PFSK-1 (cell line): ENCODE measurements at regions not wholly inside any gene's neighbourhood (a gene's known extent, or its start where the extent isn't known, plus 50 kb on each side); places are given as distances from the start of the nearest gene placed in this dataset.

Experiments
- FOXP2 ChIP-seq: optimal IDR thresholded peaks from 2 replicates; pipeline ENCODE3; 2011; ENCODE audit warnings: borderline replicate concordance, control low read depth, inconsistent platforms; ENCODE audit not compliant: insufficient read depth; ENCODE audit errors: extremely low read length, extremely low read depth
- POLR2AphosphoS5 ChIP-seq: IDR thresholded peaks from 2 replicates; pipeline ENCODE4 v1.6.1; 2012; ENCODE audit warnings: low read depth, mild to moderate bottlenecking, control low read depth, low read length, moderate library complexity
- REST ChIP-seq, 2 experiments: IDR thresholded peaks; 2 replicates each; pipeline versions ENCODE4 v1.6.1 to v1.8.0; 2011 to 2012; ENCODE audit warnings: low read depth in 2 of 2, low read length in 2 of 2, control low read depth in 1 of 2, inconsistent platforms in 1 of 2, mild to moderate bottlenecking in 1 of 2, moderate library complexity in 1 of 2; ENCODE audit not compliant: insufficient read depth in 1 of 2
- SIN3A ChIP-seq: IDR thresholded peaks from 2 replicates; pipeline ENCODE4 v1.6.1; 2012; ENCODE audit warnings: mild to moderate bottlenecking, low read length, moderate library complexity, borderline replicate concordance; ENCODE audit not compliant: insufficient read depth
- TAF1 ChIP-seq: IDR thresholded peaks from 2 replicates; pipeline ENCODE4 v1.6.1; 2012; ENCODE audit warnings: low read length, control low read depth, borderline replicate concordance; ENCODE audit not compliant: insufficient read depth

GRCh38 chr11:79579063-79579462, 138.2 kb upstream of the TENM4 start:
- TF ChIP-seq POLR2AphosphoS5 (no peak), SIN3A (no peak), REST (IDR thresholded peaks at IDR 0.05; ENCODE audit: insufficient read depth in 1 of 2, low read depth in 2 of 2, low read length in 2 of 2) (no peak), FOXP2 (no peak), TAF1 (no peak)

DNA sequence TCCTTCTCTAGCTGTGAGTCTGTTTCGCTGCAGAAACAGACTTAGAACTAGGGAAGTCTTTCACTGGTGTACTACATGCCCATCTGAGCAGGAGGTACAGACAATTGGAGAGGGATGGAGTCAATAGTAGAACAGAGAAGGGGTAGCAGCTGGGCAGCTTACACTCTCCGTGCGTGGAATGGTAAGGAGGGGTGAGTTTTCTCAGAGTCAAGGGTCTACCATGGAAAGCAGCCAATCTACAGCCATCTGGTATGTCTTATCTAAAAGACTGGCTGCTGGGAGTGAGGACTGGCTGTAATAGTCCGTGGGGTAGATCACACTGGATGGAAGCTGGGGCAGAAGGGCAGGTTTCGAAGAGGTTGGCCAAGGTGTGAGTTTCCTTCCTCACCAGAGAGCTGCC, 137.3 kb upstream of the TENM4 start:
- TF ChIP-seq TAF1 = no peak
- no peak for TF ChIP-seq SIN3A
- TF ChIP-seq FOXP2 = no peak
- TF ChIP-seq REST (IDR thresholded peaks at IDR 0.05; ENCODE audit: insufficient read depth in 1 of 2, low read depth in 2 of 2, low read length in 2 of 2) = no peak
- TF ChIP-seq POLR2AphosphoS5 = no peak

GRCh38 chr11:79575701-79576100, 134.9 kb upstream of the TENM4 start:
- no peak for TF ChIP-seq FOXP2
- TF ChIP-seq TAF1 = no peak
- TF ChIP-seq POLR2AphosphoS5 = no peak
- no peak for TF ChIP-seq REST (IDR thresholded peaks at IDR 0.05; ENCODE audit: insufficient read depth in 1 of 2, low read depth in 2 of 2, low read length in 2 of 2)
- TF ChIP-seq SIN3A = no peak

DNA sequence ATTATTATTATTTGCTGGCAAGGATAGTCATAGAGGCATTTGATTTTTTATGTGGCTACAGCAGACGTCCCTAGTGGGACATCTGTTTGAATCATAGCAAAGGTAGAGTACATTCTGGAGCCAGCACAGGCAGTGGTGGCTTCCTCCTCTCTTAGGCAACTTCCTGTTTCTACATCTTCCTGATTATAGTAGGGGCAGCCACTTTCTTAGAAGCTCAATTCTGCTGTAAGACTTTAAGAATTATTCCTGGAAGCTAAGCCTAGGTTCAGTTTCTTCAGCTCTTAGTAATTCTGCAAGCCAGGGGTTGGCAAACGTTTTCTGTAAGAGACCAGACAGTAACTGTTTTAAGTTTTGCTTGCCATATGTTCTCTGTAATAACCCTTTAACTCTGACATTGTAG, 129.3 kb upstream of the TENM4 start:
- TF ChIP-seq REST (IDR thresholded peaks at IDR 0.05; ENCODE audit: insufficient read depth in 1 of 2, low read depth in 2 of 2, low read length in 2 of 2) (no peak), SIN3A (no peak), TAF1 (no peak), FOXP2 (no peak), POLR2AphosphoS5 (no peak)

- TF ChIP-seq FOXP2 (no peak), REST (IDR thresholded peaks at IDR 0.05; ENCODE audit: insufficient read depth in 1 of 2, low read depth in 2 of 2, low read length in 2 of 2) (no peak), TAF1 (no peak), SIN3A (no peak), POLR2AphosphoS5 (no peak)
Observed at GRCh38 chr11:79564288-79564925, 123.6 kb upstream of the TENM4 start.
